ENCODE measurements at regions not wholly inside any gene's neighbourhood (a gene's known extent, or its start where the extent isn't known, plus 50 kb on each side); places are given as distances from the start of the nearest gene placed in this dataset.

GRCh38 chr1:106224426-106224825 is 832.0 kb upstream of the PRMT6 start:
- H3K9me3 Mint-ChIP-seq = no peaks in the 10 kb centered on the region
- no peak overlapping the region for H3K4me3 Mint-ChIP-seq
- no peaks in the 10 kb centered on the region for H3K4me1 Mint-ChIP-seq
- H3K27me3 Mint-ChIP-seq (ENCODE audit: low read depth) = no peaks in the 10 kb centered on the region
- H3K27ac Mint-ChIP-seq = no peak overlapping the region
- H3K36me3 Mint-ChIP-seq (ENCODE audit: low read depth) = no peaks in the 10 kb centered on the region
- no peak for TF ChIP-seq CTCF (IDR thresholded peaks at IDR 0.05; ENCODE audit: unreplicated experiment in 3 of 3)

DNA sequence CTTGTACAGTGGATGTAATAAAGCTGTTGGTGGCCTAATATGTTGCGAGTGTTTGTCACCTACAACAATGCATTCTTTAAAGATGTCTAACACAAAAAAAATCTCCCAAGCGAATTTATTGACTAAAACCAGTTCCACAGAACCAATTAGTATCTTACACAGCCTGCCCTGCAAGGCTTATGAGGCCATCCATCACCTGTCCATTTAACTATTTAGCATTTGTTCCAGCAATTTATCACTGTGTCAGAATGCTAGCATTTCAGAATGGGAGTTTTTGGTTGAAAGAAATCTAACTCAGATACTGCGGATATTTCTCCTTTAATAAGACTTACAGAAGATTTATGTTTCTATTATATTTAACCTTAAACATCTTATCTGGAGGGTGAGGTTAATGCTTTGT is 831.1 kb upstream of the PRMT6 start:
- Mint-ChIP-seq H3K27ac (peak overlapping the region in 1 of 3 experiments; percentile 6), H3K27me3 (ENCODE audit: low read depth) (no peaks in the 10 kb centered on the region), H3K9me3 (no peaks in the 10 kb centered on the region), H3K36me3 (ENCODE audit: low read depth) (no peaks in the 10 kb centered on the region), H3K4me3 (no peak overlapping the region), H3K4me1 (no peaks in the 10 kb centered on the region)
- TF ChIP-seq CTCF (IDR thresholded peaks at IDR 0.05; ENCODE audit: unreplicated experiment in 3 of 3) = no peak

- Mint-ChIP-seq H3K4me3 (no peak overlapping the region), H3K27me3 (ENCODE audit: low read depth) (no peaks in the 10 kb centered on the region)
- TF ChIP-seq CTCF (IDR thresholded peaks at IDR 0.05; ENCODE audit: unreplicated experiment in 3 of 3) = no peak
Observed at GRCh38 chr1:106226550-106226949, 829.9 kb upstream of the PRMT6 start.

GRCh38 chr1:106232128-106232527 is 824.3 kb upstream of the PRMT6 start:
- H3K27ac Mint-ChIP-seq = no peak overlapping the region
- no peaks in the 10 kb centered on the region for H3K27me3 Mint-ChIP-seq (ENCODE audit: low read depth)
- H3K4me3 Mint-ChIP-seq = no peak overlapping the region
- no peaks in the 10 kb centered on the region for H3K9me3 Mint-ChIP-seq
- no peaks in the 10 kb centered on the region for H3K36me3 Mint-ChIP-seq (ENCODE audit: low read depth)
- no peak for TF ChIP-seq CTCF (IDR thresholded peaks at IDR 0.05; ENCODE audit: unreplicated experiment in 3 of 3)
- H3K4me1 Mint-ChIP-seq = no peaks in the 10 kb centered on the region

More at GRCh38 chr1:106226550-106226949, 829.9 kb upstream of the PRMT6 start:
- H3K9me3 Mint-ChIP-seq = no peaks in the 10 kb centered on the region
- H3K4me1 Mint-ChIP-seq = no peaks in the 10 kb centered on the region
- no peaks in the 10 kb centered on the region for H3K36me3 Mint-ChIP-seq (ENCODE audit: low read depth)
- H3K27ac Mint-ChIP-seq = peak overlapping the region in 1 of 3 experiments; percentile 73

DNA sequence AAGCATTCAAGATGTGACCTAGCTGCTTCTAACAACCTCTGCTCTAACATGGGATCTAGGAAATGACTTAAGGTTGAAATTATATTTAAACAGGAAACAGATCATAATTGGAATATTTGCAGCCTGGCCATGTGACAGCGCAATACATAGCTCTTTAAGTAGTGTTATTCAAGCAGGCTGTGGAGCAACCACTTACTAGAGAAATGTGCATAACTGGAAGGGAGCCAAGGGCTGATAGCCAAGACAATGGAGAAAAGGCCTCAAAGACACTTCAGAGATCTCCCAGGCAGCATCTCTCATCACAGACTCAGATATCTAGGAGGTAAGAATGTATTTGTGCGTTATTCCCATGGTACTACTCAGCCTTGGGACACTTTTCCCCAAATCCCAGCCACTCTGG is 823.0 kb upstream of the PRMT6 start:
- Mint-ChIP-seq H3K4me1 (no peaks in the 10 kb centered on the region), H3K4me3 (no peak overlapping the region), H3K27me3 (ENCODE audit: low read depth) (no peaks in the 10 kb centered on the region), H3K27ac (no peak overlapping the region), H3K9me3 (no peaks in the 10 kb centered on the region), H3K36me3 (ENCODE audit: low read depth) (no peaks in the 10 kb centered on the region)
- TF ChIP-seq CTCF (IDR thresholded peaks at IDR 0.05; ENCODE audit: unreplicated experiment in 3 of 3) = no peak

- Mint-ChIP-seq H3K4me3 (no peak overlapping the region), H3K9me3 (no peaks in the 10 kb centered on the region), H3K4me1 (peaks cover 5% of the 10 kb centered on the region), H3K27me3 (ENCODE audit: low read depth) (no peaks in the 10 kb centered on the region), H3K27ac (no peak overlapping the region), H3K36me3 (ENCODE audit: low read depth) (no peaks in the 10 kb centered on the region)
- TF ChIP-seq CTCF (IDR thresholded peaks at IDR 0.05; ENCODE audit: unreplicated experiment in 3 of 3) = no peak
Observed at GRCh38 chr1:106249365-106249764, 807.1 kb upstream of the PRMT6 start.
